ENCODE measurements at regions not wholly inside any gene's neighbourhood (a gene's known extent, or its start where the extent isn't known, plus 50 kb on each side); places are given as distances from the start of the nearest gene placed in this dataset.

DNA sequence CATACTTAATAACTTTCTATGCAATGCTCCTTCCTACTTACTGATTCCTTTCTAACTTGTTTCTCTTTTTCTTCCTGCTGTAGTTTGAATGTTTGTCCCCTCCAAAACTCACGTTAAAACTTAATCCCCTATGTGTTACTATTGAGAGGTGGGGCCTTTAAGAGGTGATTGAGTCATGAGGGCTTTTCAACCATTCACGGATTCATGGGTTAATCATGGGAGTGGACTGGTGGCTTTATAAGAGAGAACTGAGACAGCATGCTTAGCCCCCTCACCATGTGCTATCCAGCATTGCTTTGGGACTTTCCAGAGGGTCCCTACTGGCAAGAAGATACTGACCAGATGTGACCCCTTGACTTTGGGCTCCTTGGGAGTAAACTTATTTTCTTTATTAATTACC is 66.0 kb upstream of the TRIM9 start:
- TF ChIP-seq EP300 (IDR thresholded peaks at IDR 0.05) (no peak), RAD21 (conservative IDR thresholded peaks at IDR 0.05 in 1 of 2, IDR thresholded peaks at IDR 0.05 in 1 of 2) (no peak), CHD2 (IDR thresholded peaks at IDR 0.05; ENCODE audit: low read length, partially characterized antibody) (no peak), POLR2A (IDR thresholded peaks at IDR 0.05; ENCODE audit: low read length) (no peak), CTCF (IDR thresholded peaks at IDR 0.05) (no peak), MYC (IDR thresholded peaks at IDR 0.05; ENCODE audit: borderline replicate concordance, low read length) (no peak), SREBF2 (IDR thresholded peaks at IDR 0.05) (no peak), RCOR1 (IDR thresholded peaks at IDR 0.05; ENCODE audit: low read depth, low read length) (no peak)
- TF ChIP-seq, protein P1, sequence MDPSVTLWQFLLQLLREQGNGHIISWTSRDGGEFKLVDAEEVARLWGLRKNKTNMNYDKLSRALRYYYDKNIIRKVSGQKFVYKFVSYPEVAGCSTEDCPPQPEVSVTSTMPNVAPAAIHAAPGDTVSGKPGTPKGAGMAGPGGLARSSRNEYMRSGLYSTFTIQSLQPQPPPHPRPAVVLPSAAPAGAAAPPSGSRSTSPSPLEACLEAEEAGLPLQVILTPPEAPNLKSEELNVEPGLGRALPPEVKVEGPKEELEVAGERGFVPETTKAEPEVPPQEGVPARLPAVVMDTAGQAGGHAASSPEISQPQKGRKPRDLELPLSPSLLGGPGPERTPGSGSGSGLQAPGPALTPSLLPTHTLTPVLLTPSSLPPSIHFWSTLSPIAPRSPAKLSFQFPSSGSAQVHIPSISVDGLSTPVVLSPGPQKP (IDR thresholded peaks at IDR 0.05; ENCODE audit: low read depth, low read length) = no peak

Data from A549 (cell line).